H1 (cell line): ENCODE measurements at regions not wholly inside any gene's neighbourhood (a gene's known extent, or its start where the extent isn't known, plus 50 kb on each side); places are given as distances from the start of the nearest gene placed in this dataset.

Experiments
- CTCF ChIA-PET: fragments of 300-600 bp; sonication (Branson Sonifier 250); formaldehyde crosslinking; loops from one replicate; lab custom pipeline; 2021; ENCODE audit not compliant: partially characterized antibody; lab: Charles Lee
- POLR2A ChIA-PET: fragments of 300-600 bp; sonication (Branson Sonifier 250); formaldehyde crosslinking; loops from one replicate; lab custom pipeline; 2021; ENCODE audit warnings: inconsistent platforms; ENCODE audit not compliant: partially characterized antibody; lab: Charles Lee
- DNase-seq, 2 experiments: peaks; one replicate each; pipeline versions ENCODE4 v3.0.0 to v3.0.0-alpha.2; 2010 to 2022; ENCODE audit warnings: low spot score in 2 of 2, low read depth in 1 of 2, mixed read lengths in 1 of 2
- FAIRE-seq: peaks from 2 replicates; lab custom pipeline; 2011; peaks lifted over from hg19 to GRCh38; lab: Jason Lieb, UNC
- H2AFZ ChIP-seq: 2 replicates; pipeline ENCODE4 v1.8.1; 2012; ENCODE audit warnings: low read length, inconsistent platforms
- H2AK5ac ChIP-seq: 2 replicates; pipeline ENCODE4 v1.6.1; 2013; ENCODE audit warnings: low read depth, low read length
- H2BK120ac ChIP-seq: replicated peaks from 2 replicates; pipeline ENCODE3; 2013; ENCODE audit warnings: low read depth, low read length, inconsistent platforms
- H2BK12ac ChIP-seq: 2 replicates; pipeline ENCODE4 v1.6.1; 2013; ENCODE audit warnings: low read depth, low read length
- H2BK15ac ChIP-seq: 2 replicates; pipeline ENCODE4 v1.6.1; 2013; ENCODE audit warnings: low read length
- H2BK20ac ChIP-seq: 2 replicates; pipeline ENCODE4 v1.6.1; 2013; ENCODE audit warnings: low read length
- H2BK5ac ChIP-seq: 2 replicates; pipeline ENCODE4 v1.6.1; 2013; ENCODE audit warnings: low read depth, low read length
- H3K14ac ChIP-seq: 2 replicates; pipeline ENCODE4 v1.6.1; 2013; ENCODE audit warnings: inconsistent platforms; ENCODE audit not compliant: insufficient read length
- H3K18ac ChIP-seq: 2 replicates; pipeline ENCODE4 v1.6.1; 2013; ENCODE audit warnings: low read length; ENCODE audit errors: extremely low read depth
- H3K23ac ChIP-seq: 2 replicates; pipeline ENCODE4 v1.6.1; 2013; ENCODE audit warnings: inconsistent platforms; ENCODE audit not compliant: insufficient read length
- H3K23me2 ChIP-seq: 2 replicates; pipeline ENCODE4 v1.6.1; 2013; ENCODE audit warnings: low read depth, low read length
- H3K27ac ChIP-seq: 2 replicates; pipeline ENCODE4 v1.6.1; 2011; ENCODE audit warnings: low read depth, low read length, inconsistent platforms
- H3K27me3 ChIP-seq, 4 experiments: replicated peaks in 1 of 4; 1 replicate in 1 of 4; 2 replicates in 3 of 4; pipeline versions ENCODE4 v1.6.1 to v1.8.1; 2011 to 2013; ENCODE audit warnings: low read length in 3 of 4, mild to moderate bottlenecking in 3 of 4, inconsistent platforms in 2 of 4, mixed read lengths in 2 of 4, moderate library complexity in 1 of 4; ENCODE audit not compliant: control insufficient read depth in 3 of 4, insufficient read depth in 3 of 4; ENCODE audit errors: extremely low read depth in 1 of 4
- H3K36me3 ChIP-seq, 4 experiments: 2 replicates each; pipeline versions ENCODE4 v1.6.1 to v1.8.1; 2011 to 2013; ENCODE audit warnings: mild to moderate bottlenecking in 4 of 4, low read length in 3 of 4, moderate library complexity in 2 of 4, control low read depth in 1 of 4, inconsistent platforms in 1 of 4; ENCODE audit not compliant: insufficient read depth in 4 of 4, control insufficient read depth in 2 of 4
- H3K4ac ChIP-seq: replicated peaks from 2 replicates; pipeline ENCODE3; 2013; ENCODE audit warnings: low read length, low read depth, mixed read lengths, inconsistent platforms; ENCODE audit not compliant: insufficient read length
- H3K4me1 ChIP-seq, 4 experiments: replicated peaks in 1 of 4; 1 replicate in 1 of 4; 2 replicates in 3 of 4; pipeline versions ENCODE4 v1.6.1 to v1.8.1; 2011 to 2013; ENCODE audit warnings: low read length in 3 of 4, inconsistent platforms in 2 of 4, mixed read lengths in 1 of 4; ENCODE audit not compliant: insufficient read depth in 4 of 4, control insufficient read depth in 3 of 4
- H3K4me2 ChIP-seq, 2 experiments: 2 replicates each; pipeline versions ENCODE4 v1.6.1 to v1.8.1; 2011 to 2013; ENCODE audit warnings: low read depth in 2 of 2, low read length in 2 of 2, control low read depth in 1 of 2, inconsistent platforms in 1 of 2, mild to moderate bottlenecking in 1 of 2; ENCODE audit not compliant: insufficient read depth in 1 of 2
- H3K4me3 ChIP-seq, 4 experiments: fragments of 200-600, 300-600 bp in 1 of 4; sonication (generic), shearing (Covaris generic), sonication (Bioruptor Twin) in 1 of 4; 2 replicates each; pipeline versions ENCODE4 v1.5.1 to v1.8.1; 2011 to 2016; ENCODE audit warnings: low read length in 4 of 4, low read depth in 3 of 4, control low read depth in 2 of 4, inconsistent platforms in 2 of 4, mild to moderate bottlenecking in 2 of 4, mixed read lengths in 1 of 4, moderate library complexity in 1 of 4; ENCODE audit not compliant: insufficient read depth in 2 of 4; ENCODE audit errors: extremely low read depth in 1 of 4
- H3K56ac ChIP-seq: replicated peaks from 2 replicates; pipeline ENCODE3; 2013; ENCODE audit warnings: low read depth, mild to moderate bottlenecking, mixed read lengths, low read length, inconsistent platforms; ENCODE audit not compliant: insufficient read length
- H3K79me1 ChIP-seq: 2 replicates; pipeline ENCODE4 v1.6.1; 2013; ENCODE audit warnings: low read depth, low read length, control low read depth
- H3K79me2 ChIP-seq, 2 experiments: 2 replicates each; pipeline versions ENCODE4 v1.6.1 to v1.8.1; 2012 to 2013; ENCODE audit warnings: low read length in 2 of 2, mild to moderate bottlenecking in 2 of 2, inconsistent platforms in 1 of 2; ENCODE audit not compliant: insufficient read depth in 2 of 2, control insufficient read depth in 1 of 2
- H3K9ac ChIP-seq, 4 experiments: replicated peaks in 1 of 4; 1 replicate in 1 of 4; 2 replicates in 3 of 4; pipeline versions ENCODE4 v1.6.1 to v1.8.1; 2011 to 2013; ENCODE audit warnings: low read depth in 3 of 4, low read length in 3 of 4, control low read depth in 2 of 4, mild to moderate bottlenecking in 2 of 4, moderate library complexity in 2 of 4, inconsistent platforms in 1 of 4; ENCODE audit errors: extremely low read depth in 1 of 4
- H3K9me3 ChIP-seq, 2 experiments: 2 replicates each; pipeline versions ENCODE4 v1.6.1 to v1.8.1; 2012 to 2013; ENCODE audit warnings: mild to moderate bottlenecking in 2 of 2, moderate library complexity in 2 of 2, control low read depth in 1 of 2, inconsistent platforms in 1 of 2, low read depth in 1 of 2, low read length in 1 of 2, mixed read lengths in 1 of 2; ENCODE audit not compliant: insufficient read depth in 2 of 2
- H4K20me1 ChIP-seq, 2 experiments: replicated peaks in 1 of 2; 2 replicates each; pipeline versions ENCODE3 to v1.8.1; 2011 to 2013; ENCODE audit warnings: inconsistent platforms in 2 of 2, low read length in 2 of 2, mild to moderate bottlenecking in 1 of 2; ENCODE audit not compliant: insufficient read depth in 2 of 2, control insufficient read depth in 1 of 2
- H4K5ac ChIP-seq: 2 replicates; pipeline ENCODE4 v1.6.1; 2013; ENCODE audit warnings: low read length, low read depth, mixed read lengths, inconsistent platforms; ENCODE audit not compliant: insufficient read length
- H4K8ac ChIP-seq: 2 replicates; pipeline ENCODE4 v1.8.0; 2013; ENCODE audit warnings: mild to moderate bottlenecking, moderate library complexity, low read length, inconsistent platforms; ENCODE audit not compliant: insufficient read depth; ENCODE audit errors: extremely low read depth
- H4K91ac ChIP-seq: replicated peaks from 2 replicates; pipeline ENCODE3; 2013; ENCODE audit warnings: low read length, mixed read lengths, inconsistent platforms; ENCODE audit not compliant: insufficient read length
- EZH2 ChIP-seq: fragments of 200-600 bp; sonication (generic); IDR thresholded peaks from 2 replicates; pipeline ENCODE4 v1.7.1; 2012; ENCODE audit warnings: low read depth, mild to moderate bottlenecking, moderate library complexity, low read length, inconsistent platforms; ENCODE audit not compliant: severe bottlenecking
- HDAC2 ChIP-seq, 2 experiments: fragments of 300-600 bp in 1 of 2; sonication (generic) in 1 of 2; IDR thresholded peaks; 2 replicates each; pipeline ENCODE4 v1.6.1; 2011 to 2012; ENCODE audit warnings: low read depth in 2 of 2, low read length in 2 of 2, mild to moderate bottlenecking in 2 of 2, moderate library complexity in 2 of 2, borderline replicate concordance in 1 of 2, inconsistent platforms in 1 of 2
- MAFK ChIP-seq: IDR thresholded peaks from 2 replicates; pipeline ENCODE4 v1.6.1; 2012; ENCODE audit warnings: low read depth, mild to moderate bottlenecking, improper control_type of control experiment, low read length
- RFX5 ChIP-seq: IDR thresholded peaks from 2 replicates; pipeline ENCODE4 v1.6.1; 2011; ENCODE audit warnings: low read depth, low read length, improper control_type of control experiment, borderline replicate concordance
- TBP ChIP-seq: IDR thresholded peaks from 2 replicates; pipeline ENCODE4 v1.6.1; 2011; ENCODE audit warnings: low read depth, low read length, improper control_type of control experiment
- WGBS, 2 experiments: shearing (Covaris generic) in 1 of 2; methylation state at CpG; one replicate each; pipeline versions ENCODE4 v1.1.6 to v1.1.7; 2013 to 2015; ENCODE audit warnings: low lambda C conversion rate in 2 of 2, mixed read lengths in 2 of 2, inconsistent platforms in 1 of 2, low coverage in 1 of 2, missing lambda C conversion rate in 1 of 2; ENCODE audit not compliant: insufficient replicate concordance in 2 of 2, insufficient coverage in 1 of 2, insufficient read length in 1 of 2; ENCODE audit errors: extremely low coverage in 1 of 2, missing lambda C conversion rate in 1 of 2; 5-methylcytosine and 5-hydroxymethylcytosine counted together

GRCh38 chr6:29887330-29887818 lies 55.0 kb upstream of the HLA-A start:
- POLR2A ChIA-PET, result interaction anchor here (1.2 to 1.5 kb wide), 2 partner anchors 11 to 39 kb away, joined by 3 read pairs; no protein-coding TSS in a partner anchor
- Histone ChIP-seq H2AK5ac (no peak overlapping the region), H3K27ac (no peak overlapping the region), H3K4ac (peak overlapping the region; percentile 38), H3K18ac (peak overlapping the region; percentile 60), H4K91ac (no peak overlapping the region), H2BK12ac (no peak overlapping the region), H3K9ac (no peak overlapping the region; a peak in 1 of 7 replicates), H3K9me3 (no peaks in the 10 kb centered on the region), H3K27me3 (peaks cover 14 to 39% (median 26%) of the 10 kb centered on the region in 4 experiments), H3K4me3 (peak overlapping the region; percentile 61 to 78 (median 64)), H2BK20ac (no peak overlapping the region), H3K14ac (no peak overlapping the region), H2AFZ (peak overlapping the region; percentile 92; the same call in 1 of the 2 replicates), H2BK120ac (no peak overlapping the region), H3K23me2 (peaks cover 9% of the 10 kb centered on the region; the same call in 1 of the 2 replicates), H4K20me1 (no peaks in the 10 kb centered on the region), H3K56ac (no peak overlapping the region), H3K36me3 (no peaks in the 10 kb centered on the region), H2BK15ac (no peak overlapping the region), H4K8ac (peak overlapping the region; percentile 84; the same call in 1 of the 2 replicates), H3K79me1 (no peaks in the 10 kb centered on the region), H2BK5ac (no peak overlapping the region), H3K4me1 (peaks cover 0 to 2% (median 0%) of the 10 kb centered on the region in 4 experiments; a peak in 1 of 7 replicates), H3K79me2 (no peaks in the 10 kb centered on the region), H3K23ac (no peak overlapping the region), H4K5ac (no peak overlapping the region), H3K4me2 (peak overlapping the region; percentile 72 to 88)
- peak in 1 of 2 experiments; percentile 54 for DNase-seq
- FAIRE-seq, result no peak
- CTCF ChIA-PET, result no interaction called here
- 8% methylated on average over 23 of the region's 28 CpGs; no CpG with 5 or more reads in 1 of the 2 experiments for WGBS, 2 experiments
- TF ChIP-seq TBP (peak; percentile 41; the same call in 1 of the 2 replicates), RFX5 (peak; percentile 64; the same call in 1 of the 2 replicates), MAFK (no peak), EZH2 (peak; percentile 58), HDAC2 (IDR thresholded peaks at IDR 0.05; ENCODE audit: borderline replicate concordance in 1 of 2, low read depth in 2 of 2, low read length in 2 of 2) (no peak)
